DND-41 (cell line): ENCODE measurements at regions not wholly inside any gene's neighbourhood (a gene's known extent, or its start where the extent isn't known, plus 50 kb on each side); places are given as distances from the start of the nearest gene placed in this dataset.

Experiments used
- CTCF ChIP-seq: IDR thresholded peaks from 2 replicates; pipeline ENCODE4 v1.5.1; 2012; ENCODE audit warnings: borderline replicate concordance, low read length, moderate library complexity, mild to moderate bottlenecking; ENCODE audit not compliant: poor library complexity, severe bottlenecking; ENCODE audit errors: extremely low read depth
- EZH2 ChIP-seq: IDR thresholded peaks from 3 replicates; pipeline ENCODE4 v1.6.1; 2012; ENCODE audit warnings: borderline replicate concordance, low read depth, mild to moderate bottlenecking, moderate library complexity, low read length, inconsistent platforms; ENCODE audit not compliant: severe bottlenecking

- TF ChIP-seq CTCF (no peak), EZH2 (no peak)
Measured at GRCh38 chr5:114166081-114166480, 195.8 kb upstream of the KCNN2 start.
